ENCODE measurements at regions not wholly inside any gene's neighbourhood (a gene's known extent, or its start where the extent isn't known, plus 50 kb on each side); places are given as distances from the start of the nearest gene placed in this dataset.

- DNase-seq: no peak
- TF ChIP-seq POLR2A (IDR thresholded peaks at IDR 0.05; ENCODE audit: low read length) (no peak), GATA1 (IDR thresholded peaks at IDR 0.05; ENCODE audit: low read depth, low read length) (no peak)
Measured at GRCh38 chr14:101199028-101199770, 295.7 kb upstream of the RTL1 start.

DNA sequence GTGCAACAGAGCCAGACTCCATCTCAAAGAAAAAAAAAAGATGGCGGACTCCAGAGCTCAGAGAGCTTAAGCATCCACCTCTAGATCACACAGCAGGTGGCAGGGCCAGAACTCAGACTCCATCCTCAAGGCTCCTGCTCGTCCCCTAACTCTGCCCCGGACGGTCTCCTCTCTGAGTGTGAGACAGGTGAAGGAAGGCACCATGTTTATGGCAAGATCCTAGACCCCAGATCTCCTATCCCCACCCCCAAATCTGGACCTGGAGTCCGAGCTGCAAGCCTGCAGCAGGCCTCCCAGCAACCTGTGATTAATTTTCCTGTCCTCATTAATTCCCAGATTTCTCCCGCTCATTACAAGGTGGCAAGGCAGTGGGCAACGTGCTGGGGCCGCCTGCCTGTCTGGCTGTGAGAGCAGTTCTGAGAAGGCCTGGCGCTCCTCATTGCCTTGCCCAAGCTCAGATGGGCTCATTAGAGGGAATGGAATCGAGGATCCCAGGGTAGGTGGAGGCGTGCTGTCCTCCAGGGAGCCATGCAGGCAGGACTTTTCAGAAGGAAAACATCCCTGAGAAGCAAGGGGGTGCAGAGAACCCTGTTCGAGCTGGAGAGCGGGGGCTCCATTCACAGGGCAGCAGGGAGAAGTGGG is 296.6 kb upstream of the RTL1 start:
- TF ChIP-seq POLR2A (IDR thresholded peaks at IDR 0.05; ENCODE audit: low read length): no peak
- no peak for TF ChIP-seq GATA1 (IDR thresholded peaks at IDR 0.05; ENCODE audit: low read depth, low read length)
- no peak for DNase-seq

GRCh38 chr14:101200650-101201516 is 297.4 kb upstream of the RTL1 start:
- TF ChIP-seq GATA1 (IDR thresholded peaks at IDR 0.05; ENCODE audit: low read depth, low read length) (no peak), POLR2A (IDR thresholded peaks at IDR 0.05; ENCODE audit: low read length) (no peak)
- no peak for DNase-seq

GRCh38 chr14:101201535-101202151 is 298.1 kb upstream of the RTL1 start:
- no peak for DNase-seq
- TF ChIP-seq GATA1 (IDR thresholded peaks at IDR 0.05; ENCODE audit: low read depth, low read length) (no peak), POLR2A (IDR thresholded peaks at IDR 0.05; ENCODE audit: low read length) (no peak)

DNA sequence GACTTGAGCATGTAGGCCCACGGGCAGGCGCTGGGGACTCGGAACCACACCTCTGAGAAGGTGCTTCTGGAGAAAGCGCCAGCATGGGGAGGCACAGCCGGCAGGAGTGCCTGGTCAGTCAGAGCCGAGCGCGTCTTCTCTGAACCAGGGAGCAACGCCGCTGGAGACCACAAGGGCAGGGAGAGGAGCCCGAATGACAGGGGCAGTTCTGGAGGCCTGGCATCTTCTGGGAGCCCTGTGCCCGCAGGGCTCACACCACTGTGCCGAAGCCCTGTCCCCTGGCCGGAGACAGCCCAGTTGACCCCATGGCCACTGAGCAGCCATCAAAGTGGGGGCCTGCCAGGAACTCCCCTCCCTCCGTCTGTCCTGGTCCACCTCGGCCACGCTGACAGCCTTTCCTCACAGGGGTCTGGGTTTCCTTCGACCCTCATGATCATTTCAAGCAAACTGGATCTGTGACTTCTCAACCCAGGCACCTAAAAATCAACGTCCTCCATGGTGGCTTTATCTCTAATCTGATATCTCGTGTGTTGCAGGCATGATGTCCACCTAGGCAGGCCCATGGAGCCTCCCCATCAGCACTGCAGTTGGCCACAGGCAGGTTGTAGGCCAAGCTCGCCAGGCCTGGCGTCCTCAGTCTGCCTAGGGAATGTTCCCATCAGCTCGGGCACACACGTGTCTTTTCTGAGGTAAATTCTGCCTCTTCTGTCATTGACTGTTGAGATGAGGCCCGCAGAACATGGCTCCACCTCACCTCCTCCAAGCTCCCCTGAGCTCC is 299.3 kb upstream of the RTL1 start:
- DNase-seq: no peak
- no peak for TF ChIP-seq GATA1 (IDR thresholded peaks at IDR 0.05; ENCODE audit: low read depth, low read length)

GRCh38 chr14:101206556-101206955 is 303.0 kb upstream of the RTL1 start:
- TF ChIP-seq POLR2A (IDR thresholded peaks at IDR 0.05; ENCODE audit: low read length) (no peak), GATA1 (IDR thresholded peaks at IDR 0.05; ENCODE audit: low read depth, low read length) (no peak)
- no peak for DNase-seq

- no peak for DNase-seq
- no peak for TF ChIP-seq GATA1 (IDR thresholded peaks at IDR 0.05; ENCODE audit: low read depth, low read length)
- TF ChIP-seq POLR2A (IDR thresholded peaks at IDR 0.05; ENCODE audit: low read length): no peak
Measured at GRCh38 chr14:101207041-101207440, 303.5 kb upstream of the RTL1 start.

DNA sequence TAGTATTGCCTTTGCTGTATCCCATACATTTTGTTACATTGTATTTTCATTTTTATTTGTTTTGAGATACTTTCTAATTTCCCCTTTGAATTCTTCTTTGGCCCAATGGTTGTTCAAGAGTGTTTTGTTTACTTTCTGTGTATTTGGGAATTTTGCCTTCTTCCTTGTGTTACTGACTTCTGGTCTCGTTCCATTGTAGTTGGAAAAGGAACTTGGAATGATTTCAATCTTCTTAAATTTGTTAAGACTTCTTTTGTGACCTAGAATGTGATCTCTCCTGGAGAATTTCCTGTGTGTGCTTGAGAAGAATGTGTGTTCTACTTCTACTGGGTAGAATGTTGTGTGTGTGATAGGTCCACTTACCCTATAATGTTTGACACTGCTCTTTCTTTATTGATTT is 304.4 kb upstream of the RTL1 start:
- no peak for TF ChIP-seq GATA1 (IDR thresholded peaks at IDR 0.05; ENCODE audit: low read depth, low read length)
- TF ChIP-seq POLR2A (IDR thresholded peaks at IDR 0.05; ENCODE audit: low read length): no peak
- no peak for DNase-seq

- TF ChIP-seq GATA1 (IDR thresholded peaks at IDR 0.05; ENCODE audit: low read depth, low read length): no peak
- TF ChIP-seq POLR2A (IDR thresholded peaks at IDR 0.05; ENCODE audit: low read length): no peak
- DNase-seq: peak in 1 of 2 experiments; percentile 9
Measured at GRCh38 chr14:101209594-101209993, 306.1 kb upstream of the RTL1 start.

- TF ChIP-seq POLR2A (IDR thresholded peaks at IDR 0.05; ENCODE audit: low read length) (no peak), GATA1 (IDR thresholded peaks at IDR 0.05; ENCODE audit: low read depth, low read length) (no peak)
- DNase-seq: no peak
Measured at GRCh38 chr14:101215266-101215665, 311.7 kb upstream of the RTL1 start.

GRCh38 chr14:101215927-101216326 is 312.4 kb upstream of the RTL1 start:
- TF ChIP-seq GATA1 (IDR thresholded peaks at IDR 0.05; ENCODE audit: low read depth, low read length) (no peak), POLR2A (IDR thresholded peaks at IDR 0.05; ENCODE audit: low read length) (no peak)
- no peak for DNase-seq

DNA sequence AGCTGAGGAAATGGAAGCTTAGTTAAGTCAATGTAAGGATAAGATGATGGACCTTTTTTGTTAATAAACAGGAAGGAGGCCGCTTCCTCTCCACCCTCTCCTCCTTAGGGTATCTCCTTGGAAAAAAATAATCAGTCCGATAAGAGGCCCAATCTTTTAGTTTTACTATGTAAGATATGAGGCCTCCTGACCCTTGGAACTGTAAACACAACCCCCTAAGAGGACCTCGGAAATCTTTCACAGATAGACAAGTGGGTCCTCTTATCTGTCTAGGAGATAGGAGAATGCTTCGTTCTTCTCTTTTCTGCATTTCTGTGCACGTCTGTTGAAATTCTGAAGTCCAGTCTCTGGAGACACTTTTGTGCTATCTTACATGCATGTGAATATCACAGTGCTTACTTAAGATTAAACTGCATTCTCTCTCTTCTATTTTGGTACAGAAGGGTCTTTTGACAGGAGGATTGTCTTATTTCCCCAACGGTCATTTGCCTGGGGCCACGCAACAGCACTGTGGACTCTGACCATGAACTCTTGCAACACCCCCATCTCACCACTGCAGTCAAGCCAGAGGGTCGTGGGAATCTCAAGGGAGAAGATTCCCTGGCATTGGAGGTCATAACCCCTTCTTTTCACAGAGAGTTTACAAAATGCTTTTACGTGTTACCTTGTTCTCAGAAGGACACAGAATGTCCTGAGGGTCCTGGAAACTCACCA is 313.0 kb upstream of the RTL1 start:
- DNase-seq: no peak
- TF ChIP-seq POLR2A (IDR thresholded peaks at IDR 0.05; ENCODE audit: low read length): no peak
- no peak for TF ChIP-seq GATA1 (IDR thresholded peaks at IDR 0.05; ENCODE audit: low read depth, low read length)

GRCh38 chr14:101217080-101217463 is 313.6 kb upstream of the RTL1 start:
- no peak for TF ChIP-seq GATA1 (IDR thresholded peaks at IDR 0.05; ENCODE audit: low read depth, low read length)
- no peak for TF ChIP-seq POLR2A (IDR thresholded peaks at IDR 0.05; ENCODE audit: low read length)
- no peak for DNase-seq
